GM19035 (cell line): ENCODE measurements at regions not wholly inside any gene's neighbourhood (a gene's known extent, or its start where the extent isn't known, plus 50 kb on each side); places are given as distances from the start of the nearest gene placed in this dataset.
A peak's percentile ranks its signal among the peaks of the same experiment; 100 is the strongest.
"Not testable (repeated sequence)": the region's sequence is repeated elsewhere in the genome, so short reads cannot be mapped to it uniquely, and the experiment has no call there.

Experiments
- ATAC-seq: cut with Tn5 transposase; IDR thresholded peaks from one replicate; pipeline ENCODE4 v1.9.1; 2021; ENCODE audit not compliant: unreplicated experiment

GRCh38 chr6:150764334-150765066 is 101.0 kb upstream of the MTHFD1L start:
- ATAC-seq, result no peak

- ATAC-seq, result peak; percentile 83
Measured at GRCh38 chr6:150765067-150765764, 100.3 kb upstream of the MTHFD1L start.

- no peak for ATAC-seq
Measured at GRCh38 chr6:150766201-150766997, 99.1 kb upstream of the MTHFD1L start.

- no peak for ATAC-seq
Measured at GRCh38 chr6:150767161-150767560, 98.3 kb upstream of the MTHFD1L start.

- no peak for ATAC-seq
Measured at GRCh38 chr6:150767571-150768018, 97.9 kb upstream of the MTHFD1L start.

GRCh38 chr6:150770637-150771036 is 94.9 kb upstream of the MTHFD1L start:
- no peak for ATAC-seq

GRCh38 chr6:150773969-150774368 is 91.5 kb upstream of the MTHFD1L start:
- no peak for ATAC-seq

GRCh38 chr6:150775415-150776203 is 89.9 kb upstream of the MTHFD1L start:
- no peak for ATAC-seq

GRCh38 chr6:150777736-150778135 is 87.8 kb upstream of the MTHFD1L start:
- no peak for ATAC-seq

- no peak for ATAC-seq
Measured at GRCh38 chr6:150783813-150784212, 81.7 kb upstream of the MTHFD1L start.

GRCh38 chr6:150787429-150787828 is 78.1 kb upstream of the MTHFD1L start:
- no peak for ATAC-seq

- no peak for ATAC-seq
Measured at GRCh38 chr6:150788089-150788488, 77.4 kb upstream of the MTHFD1L start.

GRCh38 chr6:150789906-150790305 is 75.6 kb upstream of the MTHFD1L start:
- ATAC-seq, result not testable (repeated sequence)

GRCh38 chr6:150791717-150792116 is 73.8 kb upstream of the MTHFD1L start:
- no peak for ATAC-seq

- ATAC-seq, result no peak
Measured at GRCh38 chr6:150797949-150798348, 67.6 kb upstream of the MTHFD1L start.

GRCh38 chr6:150799276-150799805 is 66.2 kb upstream of the MTHFD1L start:
- ATAC-seq, result no peak

- ATAC-seq, result no peak
Measured at GRCh38 chr6:150800674-150801314, 64.7 kb upstream of the MTHFD1L start.

GRCh38 chr6:150806790-150807189 is 58.7 kb upstream of the MTHFD1L start:
- no peak for ATAC-seq

GRCh38 chr6:150813319-150813992 is 52.0 kb upstream of the MTHFD1L start:
- ATAC-seq, result peak; percentile 61

- peak; percentile 60 for ATAC-seq
Measured at GRCh38 chr6:150813993-150814359, 51.5 kb upstream of the MTHFD1L start.
